Left cardiac atrium (tissue), 4 donors: ENCODE measurements at regions not wholly inside any gene's neighbourhood (a gene's known extent, or its start where the extent isn't known, plus 50 kb on each side); places are given as distances from the start of the nearest gene placed in this dataset.
"Not testable (repeated sequence)": the region's sequence is repeated elsewhere in the genome, so short reads cannot be mapped to it uniquely, and the experiment has no call there.

ENCODE experiments used
- ATAC-seq, 2 donors: fragments of 200-7000 bp; cut with Tn5 transposase; one replicate each; pipeline ENCODE4 v1.9.1; 2020; ENCODE audit warnings: mild to moderate bottlenecking in 2 of 2, moderate library complexity in 2 of 2
- DNase-seq: peaks from one replicate; pipeline ENCODE4 v3.0.0-alpha.2; 2020
- intact Hi-C, 2 donors: fragments of 100-400 bp; cut with DNase I; formaldehyde crosslinking; loops; one replicate each; pipeline versions ENCODE4 v1.14.1 to v1.15.1; 2022 to 2023
- donor health status: DM: no; HTN: yes; CAD: no.
- donor health status: DM: no; HTN: yes; CAD: no; lungs with severe emphysema.
- donor health status: DM: yes; HTN: yes; CAD: no.
- donor health status: Dilated cardiomyopathy.

GRCh38 chr20:30579069-30579468 lies 678.4 kb upstream of the DEFB115 start:
- intact Hi-C loops, DNase-seq: not testable (repeated sequence)
- ATAC-seq, result peak in 1 of 2 donors; percentile 19

- ATAC-seq (peak; percentile 100), DNase-seq (peak; percentile 52)
- intact Hi-C loops, result not testable (repeated sequence)
Observed at GRCh38 chr20:30579824-30580438, 677.5 kb upstream of the DEFB115 start.

GRCh38 chr20:30581839-30582238 lies 675.6 kb upstream of the DEFB115 start:
- intact Hi-C loops, ATAC-seq, DNase-seq: not testable (repeated sequence)

GRCh38 chr20:30584403-30584802 lies 673.1 kb upstream of the DEFB115 start:
- ATAC-seq, DNase-seq, intact Hi-C loops: not testable (repeated sequence)

GRCh38 chr20:30585244-30585796 lies 672.1 kb upstream of the DEFB115 start:
- DNase-seq, intact Hi-C loops: not testable (repeated sequence)
- peak; percentile 99 to 100 for ATAC-seq

- DNase-seq, intact Hi-C loops, ATAC-seq: not testable (repeated sequence)
Observed at GRCh38 chr20:30586178-30586577, 671.3 kb upstream of the DEFB115 start.

- ATAC-seq (no peak), DNase-seq (no peak)
- intact Hi-C loops, result no loop called here
Observed at GRCh38 chr20:30593572-30593971, 663.9 kb upstream of the DEFB115 start.

GRCh38 chr20:30594112-30594511 lies 663.4 kb upstream of the DEFB115 start:
- no peak for ATAC-seq
- intact Hi-C loops, result no loop called here

GRCh38 chr20:30595698-30596097 lies 661.8 kb upstream of the DEFB115 start:
- intact Hi-C loops, result no loop called here
- DNase-seq (no peak), ATAC-seq (no peak)

More at GRCh38 chr20:30594112-30594511, 663.4 kb upstream of the DEFB115 start:
- no peak for DNase-seq

- not testable (repeated sequence) for ATAC-seq
Observed at GRCh38 chr20:30597429-30597828, 660.0 kb upstream of the DEFB115 start.

GRCh38 chr20:30598460-30599230 lies 658.8 kb upstream of the DEFB115 start:
- ATAC-seq (peak in 1 of 2 donors; percentile 23), DNase-seq (no peak)
- intact Hi-C loops, result no loop called here

More at GRCh38 chr20:30597429-30597828, 660.0 kb upstream of the DEFB115 start:
- DNase-seq, intact Hi-C loops: not testable (repeated sequence)

- ATAC-seq (no peak), DNase-seq (no peak)
- intact Hi-C loops, result no loop called here
Observed at GRCh38 chr20:30599990-30600389, 657.5 kb upstream of the DEFB115 start.

GRCh38 chr20:30601974-30602373 lies 655.5 kb upstream of the DEFB115 start:
- ATAC-seq (no peak), DNase-seq (no peak)
- intact Hi-C loops, result no loop called here

- intact Hi-C loops, result no loop called here
- ATAC-seq, result no peak
Observed at GRCh38 chr20:30602424-30602823, 655.0 kb upstream of the DEFB115 start.

GRCh38 chr20:30606990-30607389 lies 650.5 kb upstream of the DEFB115 start:
- DNase-seq (no peak), ATAC-seq (no peak)
- intact Hi-C loops, result no loop called here

More at GRCh38 chr20:30602424-30602823, 655.0 kb upstream of the DEFB115 start:
- DNase-seq, result no peak

- intact Hi-C loops, result no loop called here
- DNase-seq (no peak), ATAC-seq (peak; percentile 58 to 70)
Observed at GRCh38 chr20:30610029-30610693, 647.3 kb upstream of the DEFB115 start.

GRCh38 chr20:30610751-30611150 lies 646.7 kb upstream of the DEFB115 start:
- no peak for DNase-seq
- intact Hi-C loops, result no loop called here
- no peak for ATAC-seq

GRCh38 chr20:30611239-30611984 lies 646.1 kb upstream of the DEFB115 start:
- DNase-seq (no peak), ATAC-seq (no peak)
- intact Hi-C loops, result no loop called here

- ATAC-seq, result no peak
- DNase-seq, result no peak
- intact Hi-C loops, result no loop called here
Observed at GRCh38 chr20:30612344-30612743, 645.1 kb upstream of the DEFB115 start.
